ENCODE measurements at regions not wholly inside any gene's neighbourhood (a gene's known extent, or its start where the extent isn't known, plus 50 kb on each side); places are given as distances from the start of the nearest gene placed in this dataset.

DNA sequence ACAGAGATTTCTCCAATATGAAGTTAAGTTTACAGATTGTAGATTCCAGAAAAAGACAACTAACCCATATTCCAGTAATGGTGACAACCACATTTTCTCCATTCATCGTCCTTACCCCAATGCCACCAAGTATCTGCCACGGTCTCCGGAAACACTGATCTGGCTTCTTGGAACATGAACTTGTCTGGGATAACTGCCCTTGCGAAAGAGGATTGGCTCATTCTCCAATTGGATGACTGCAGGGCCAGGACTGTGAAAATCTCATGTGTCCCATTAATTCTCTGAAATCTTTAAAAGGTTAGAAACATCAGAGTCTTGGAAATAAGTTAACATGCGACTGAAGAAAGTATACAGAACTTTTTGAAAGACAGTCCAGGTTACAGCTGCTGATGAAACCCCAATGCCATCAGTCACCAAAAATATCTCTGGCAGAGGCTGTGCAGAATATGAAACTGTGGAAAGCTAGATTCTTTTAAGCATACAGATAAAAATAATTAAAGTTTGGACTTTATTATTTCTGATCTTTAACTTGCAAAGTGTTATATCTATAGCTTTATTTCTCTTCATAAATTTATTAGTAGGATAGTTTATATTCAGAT lies 496.9 kb downstream of the PPARGC1A start:
- DNase-seq (peak in 1 of 2 donors; percentile 33), ATAC-seq (peak; percentile 60 to 78 (median 74))
- intact Hi-C loops (cut with DNase I): no loop called here
- Histone ChIP-seq H3K4me3 (peak overlapping the region; percentile 64), H3K27ac (peak overlapping the region; percentile 88), H3K4me1 (peaks cover 23% of the 10 kb centered on the region), H3K36me3 (ENCODE audit: insufficient read depth in 1 of 2, low read depth in 1 of 2) (no peaks in the 10 kb centered on the region), H3K9me3 (peaks cover 19% of the 10 kb centered on the region), H3K27me3 (ENCODE audit: insufficient read depth in 3 of 3, low read length in 2 of 3) (no peaks in the 10 kb centered on the region)
- 20 to 32% (median 22%) methylated on average over 5 of the region's 5 CpGs for WGBS, 3 donors
- TF ChIP-seq, protein P1, sequence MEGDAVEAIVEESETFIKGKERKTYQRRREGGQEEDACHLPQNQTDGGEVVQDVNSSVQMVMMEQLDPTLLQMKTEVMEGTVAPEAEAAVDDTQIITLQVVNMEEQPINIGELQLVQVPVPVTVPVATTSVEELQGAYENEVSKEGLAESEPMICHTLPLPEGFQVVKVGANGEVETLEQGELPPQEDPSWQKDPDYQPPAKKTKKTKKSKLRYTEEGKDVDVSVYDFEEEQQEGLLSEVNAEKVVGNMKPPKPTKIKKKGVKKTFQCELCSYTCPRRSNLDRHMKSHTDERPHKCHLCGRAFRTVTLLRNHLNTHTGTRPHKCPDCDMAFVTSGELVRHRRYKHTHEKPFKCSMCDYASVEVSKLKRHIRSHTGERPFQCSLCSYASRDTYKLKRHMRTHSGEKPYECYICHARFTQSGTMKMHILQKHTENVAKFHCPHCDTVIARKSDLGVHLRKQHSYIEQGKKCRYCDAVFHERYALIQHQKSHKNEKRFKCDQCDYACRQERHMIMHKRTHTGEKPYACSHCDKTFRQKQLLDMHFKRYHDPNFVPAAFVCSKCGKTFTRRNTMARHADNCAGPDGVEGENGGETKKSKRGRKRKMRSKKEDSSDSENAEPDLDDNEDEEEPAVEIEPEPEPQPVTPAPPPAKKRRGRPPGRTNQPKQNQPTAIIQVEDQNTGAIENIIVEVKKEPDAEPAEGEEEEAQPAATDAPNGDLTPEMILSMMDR (IDR thresholded peaks at IDR 0.05): no peak

DNA sequence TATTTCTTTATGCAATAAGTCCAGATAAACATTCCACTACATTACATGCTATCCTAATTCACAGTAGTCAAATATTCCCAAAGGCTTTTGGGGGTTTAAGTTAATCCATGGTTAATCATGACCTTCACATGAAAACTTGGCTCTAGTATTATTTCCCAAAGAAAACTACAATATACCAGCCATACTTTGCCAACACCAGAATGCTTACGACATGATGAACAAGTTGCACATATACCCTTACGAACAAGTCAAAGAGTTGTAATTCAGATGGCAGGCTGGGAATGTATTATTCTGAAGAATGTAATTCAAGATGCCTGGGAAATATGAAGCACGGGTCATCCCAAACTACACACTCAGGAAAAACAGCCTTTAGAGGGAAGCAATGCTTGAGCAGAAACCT lies 499.6 kb downstream of the PPARGC1A start:
- ATAC-seq (peak in 3 of 4 donors; percentile 2 to 7 (median 2)), DNase-seq (no peak)
- 21 to 30% (median 28%) methylated on average over 3 of the region's 3 CpGs for WGBS, 3 donors
- no peaks in the 10 kb centered on the region for H3K36me3 ChIP-seq (ENCODE audit: insufficient read depth in 1 of 2, low read depth in 1 of 2)
- H3K27me3 ChIP-seq (ENCODE audit: insufficient read depth in 3 of 3, low read length in 2 of 3): no peaks in the 10 kb centered on the region
- peak overlapping the region; percentile 64 for H3K4me3 ChIP-seq
- H3K27ac ChIP-seq: peak overlapping the region; percentile 88
- TF ChIP-seq, protein P1 (IDR thresholded peaks at IDR 0.05): no peak
- intact Hi-C loops (cut with DNase I): no loop called here
- H3K4me1 ChIP-seq: peaks cover 45% of the 10 kb centered on the region
- H3K9me3 ChIP-seq: peaks cover 15% of the 10 kb centered on the region

DNA sequence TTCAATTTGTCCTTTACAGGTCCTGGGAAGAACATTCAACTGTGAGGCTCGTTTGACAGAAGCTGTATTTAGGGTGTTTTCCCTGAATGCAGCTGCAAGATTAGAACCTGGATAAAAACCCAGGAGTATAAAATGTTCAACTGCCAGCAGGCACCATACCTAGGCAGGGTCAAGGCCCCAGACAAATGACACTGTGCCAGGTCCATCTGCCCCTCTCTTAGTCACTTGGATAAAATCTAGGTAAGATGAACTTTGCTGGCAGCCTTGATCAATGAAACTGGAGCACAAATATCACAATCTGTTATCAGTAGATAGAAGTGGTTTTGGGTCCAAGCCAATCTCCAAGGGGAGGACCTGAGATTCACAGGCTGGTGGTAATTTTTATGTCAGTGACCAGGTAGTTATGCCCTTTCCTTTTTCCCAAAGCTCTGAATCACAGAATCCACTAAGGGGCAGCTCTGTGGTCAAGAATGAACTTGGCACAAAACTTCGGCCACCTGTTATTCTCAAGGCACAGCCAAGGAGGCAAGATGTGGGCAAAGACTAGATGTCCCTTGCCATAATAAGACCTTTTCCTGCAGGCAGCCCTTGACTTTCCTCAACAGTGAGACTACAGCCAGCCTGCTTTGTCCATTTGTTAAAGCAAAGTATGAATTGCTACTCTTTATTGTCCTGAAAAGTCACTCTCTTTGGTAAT lies 501.0 kb downstream of the PPARGC1A start:
- Histone ChIP-seq H3K27ac (peak overlapping the region; percentile 88), H3K27me3 (ENCODE audit: insufficient read depth in 3 of 3, low read length in 2 of 3) (no peaks in the 10 kb centered on the region), H3K9me3 (peaks cover 4% of the 10 kb centered on the region), H3K4me3 (peak overlapping the region; percentile 39), H3K36me3 (ENCODE audit: insufficient read depth in 1 of 2, low read depth in 1 of 2) (no peaks in the 10 kb centered on the region), H3K4me1 (peaks cover 58% of the 10 kb centered on the region)
- TF ChIP-seq, protein P1 (IDR thresholded peaks at IDR 0.05): no peak
- peak; percentile 70 to 76 (median 74) for ATAC-seq
- intact Hi-C loops (cut with DNase I): no loop called here
- 18 to 32% (median 23%) methylated on average over 2 of the region's 2 CpGs for WGBS, 3 donors
- peak in 1 of 2 donors; percentile 17 for DNase-seq

DNA sequence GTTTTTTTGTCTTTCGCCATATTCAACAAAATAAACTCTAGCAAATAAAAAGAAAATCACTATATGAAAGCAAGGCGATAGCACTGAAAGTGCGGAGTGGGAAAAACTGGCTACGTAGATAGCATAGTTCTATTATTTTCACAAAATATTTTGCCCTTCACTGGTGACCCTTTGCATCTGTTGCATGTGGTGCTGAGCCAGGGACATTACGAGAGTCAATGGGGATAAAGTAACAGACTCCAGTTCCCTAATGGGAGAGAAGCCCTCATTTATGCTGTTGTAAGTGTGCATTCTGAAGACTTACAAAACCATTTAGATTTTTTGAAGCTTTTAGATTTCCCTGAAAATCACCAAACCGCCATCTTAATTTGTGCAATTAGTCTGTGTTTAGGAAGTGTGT lies 501.6 kb downstream of the PPARGC1A start:
- no peaks in the 10 kb centered on the region for H3K9me3 ChIP-seq
- DNase-seq: no peak
- intact Hi-C loops (cut with DNase I): no loop called here
- H3K4me3 ChIP-seq: peak overlapping the region; percentile 39
- ATAC-seq: peak; percentile 39 to 74 (median 65)
- H3K27me3 ChIP-seq (ENCODE audit: insufficient read depth in 3 of 3, low read length in 2 of 3): no peaks in the 10 kb centered on the region
- TF ChIP-seq, protein P1 (IDR thresholded peaks at IDR 0.05): no peak
- H3K36me3 ChIP-seq (ENCODE audit: insufficient read depth in 1 of 2, low read depth in 1 of 2): no peaks in the 10 kb centered on the region
- H3K4me1 ChIP-seq: peaks cover 64% of the 10 kb centered on the region
- WGBS, 3 donors: 20 to 30% (median 21%) methylated on average over 6 of the region's 6 CpGs
- H3K27ac ChIP-seq: peak overlapping the region; percentile 88

Data from psoas muscle (tissue), 7 donors.